NB4 (cell line): ENCODE measurements at regions not wholly inside any gene's neighbourhood (a gene's known extent, or its start where the extent isn't known, plus 50 kb on each side); places are given as distances from the start of the nearest gene placed in this dataset.

Experiments
- CTCF ChIP-seq: IDR thresholded peaks from one replicate; pipeline ENCODE4 v1.5.1; 2012; ENCODE audit warnings: low read depth, low read length
- POLR2A ChIP-seq: IDR thresholded peaks from 2 replicates; pipeline ENCODE4 v1.6.1; 2011; ENCODE audit warnings: mild to moderate bottlenecking; ENCODE audit not compliant: insufficient read length; ENCODE audit errors: extremely low read depth
- TF ChIP-seq, protein P1 (sequence below): IDR thresholded peaks from 2 replicates; pipeline ENCODE4 v1.6.1; 2011; ENCODE audit warnings: low read depth, low read length

- TF ChIP-seq CTCF (no peak), POLR2A (no peak)
- TF ChIP-seq, protein P1, sequence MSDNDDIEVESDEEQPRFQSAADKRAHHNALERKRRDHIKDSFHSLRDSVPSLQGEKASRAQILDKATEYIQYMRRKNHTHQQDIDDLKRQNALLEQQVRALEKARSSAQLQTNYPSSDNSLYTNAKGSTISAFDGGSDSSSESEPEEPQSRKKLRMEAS = no peak
Measured at GRCh38 chrX:34503119-34503518, 154.0 kb downstream of the TMEM47 start.
